HG03558 (cell line): ENCODE measurements at regions not wholly inside any gene's neighbourhood (a gene's known extent, or its start where the extent isn't known, plus 50 kb on each side); places are given as distances from the start of the nearest gene placed in this dataset.

Experiments
- ATAC-seq: cut with Tn5 transposase; IDR thresholded peaks from one replicate; pipeline ENCODE4 v1.9.1; 2021; ENCODE audit warnings: moderate number of reproducible peaks; ENCODE audit not compliant: unreplicated experiment; ENCODE audit errors: extremely low read depth

- no peak for ATAC-seq
Measured at GRCh38 chr6:47091886-47092668, 49.9 kb upstream of the ADGRF1 start.
